ENCODE measurements at regions not wholly inside any gene's neighbourhood (a gene's known extent, or its start where the extent isn't known, plus 50 kb on each side); places are given as distances from the start of the nearest gene placed in this dataset.

- H3K27me3 ChIP-seq = no peaks in the 10 kb centered on the region
- no peak overlapping the region for H3K4me3 ChIP-seq
- H3K36me3 ChIP-seq = no peaks in the 10 kb centered on the region
- H3K4me1 ChIP-seq = peaks cover 0 to 14% of the 10 kb centered on the region in 2 donors
- no peak for DNase-seq (ENCODE audit: low spot score in 2 of 2)
- intact Hi-C loops (cut with DNase I) = no loop called here
- TF ChIP-seq, protein P1, sequence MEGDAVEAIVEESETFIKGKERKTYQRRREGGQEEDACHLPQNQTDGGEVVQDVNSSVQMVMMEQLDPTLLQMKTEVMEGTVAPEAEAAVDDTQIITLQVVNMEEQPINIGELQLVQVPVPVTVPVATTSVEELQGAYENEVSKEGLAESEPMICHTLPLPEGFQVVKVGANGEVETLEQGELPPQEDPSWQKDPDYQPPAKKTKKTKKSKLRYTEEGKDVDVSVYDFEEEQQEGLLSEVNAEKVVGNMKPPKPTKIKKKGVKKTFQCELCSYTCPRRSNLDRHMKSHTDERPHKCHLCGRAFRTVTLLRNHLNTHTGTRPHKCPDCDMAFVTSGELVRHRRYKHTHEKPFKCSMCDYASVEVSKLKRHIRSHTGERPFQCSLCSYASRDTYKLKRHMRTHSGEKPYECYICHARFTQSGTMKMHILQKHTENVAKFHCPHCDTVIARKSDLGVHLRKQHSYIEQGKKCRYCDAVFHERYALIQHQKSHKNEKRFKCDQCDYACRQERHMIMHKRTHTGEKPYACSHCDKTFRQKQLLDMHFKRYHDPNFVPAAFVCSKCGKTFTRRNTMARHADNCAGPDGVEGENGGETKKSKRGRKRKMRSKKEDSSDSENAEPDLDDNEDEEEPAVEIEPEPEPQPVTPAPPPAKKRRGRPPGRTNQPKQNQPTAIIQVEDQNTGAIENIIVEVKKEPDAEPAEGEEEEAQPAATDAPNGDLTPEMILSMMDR (IDR thresholded peaks at IDR 0.05) = no peak
- no peak overlapping the region for H3K27ac ChIP-seq
- H3K9me3 ChIP-seq = no peaks in the 10 kb centered on the region
Measured at GRCh38 chr5:111856876-111857466, 100.0 kb upstream of the NREP start.

DNA sequence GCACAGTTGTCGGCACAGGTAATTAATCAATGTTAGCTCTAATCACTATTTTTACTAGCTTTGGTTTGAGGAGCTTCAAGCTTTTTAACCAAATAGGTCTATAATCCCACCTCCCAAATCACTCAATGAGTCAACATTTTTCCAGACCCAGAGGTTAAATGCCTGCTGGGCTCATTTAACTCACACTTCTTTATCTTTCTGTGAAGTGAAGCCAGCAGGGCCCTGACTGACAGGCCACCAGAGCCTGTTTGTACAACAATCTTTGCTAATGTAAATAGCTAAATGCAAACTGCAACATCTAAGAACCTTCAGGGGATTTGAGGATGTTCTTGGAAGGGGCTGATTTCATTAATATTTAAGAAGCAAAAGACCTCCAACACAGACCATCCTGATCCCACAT is 98.4 kb upstream of the NREP start:
- no peaks in the 10 kb centered on the region for H3K9me3 ChIP-seq
- H3K36me3 ChIP-seq = no peaks in the 10 kb centered on the region
- H3K4me3 ChIP-seq = no peak overlapping the region
- H3K27me3 ChIP-seq = no peaks in the 10 kb centered on the region
- DNase-seq (ENCODE audit: low spot score in 2 of 2) = no peak
- intact Hi-C loops (cut with DNase I) = no loop called here
- TF ChIP-seq, protein P1 (IDR thresholded peaks at IDR 0.05) = no peak
- peaks cover 0 to 14% of the 10 kb centered on the region in 2 donors for H3K4me1 ChIP-seq
- no peak overlapping the region for H3K27ac ChIP-seq

DNA sequence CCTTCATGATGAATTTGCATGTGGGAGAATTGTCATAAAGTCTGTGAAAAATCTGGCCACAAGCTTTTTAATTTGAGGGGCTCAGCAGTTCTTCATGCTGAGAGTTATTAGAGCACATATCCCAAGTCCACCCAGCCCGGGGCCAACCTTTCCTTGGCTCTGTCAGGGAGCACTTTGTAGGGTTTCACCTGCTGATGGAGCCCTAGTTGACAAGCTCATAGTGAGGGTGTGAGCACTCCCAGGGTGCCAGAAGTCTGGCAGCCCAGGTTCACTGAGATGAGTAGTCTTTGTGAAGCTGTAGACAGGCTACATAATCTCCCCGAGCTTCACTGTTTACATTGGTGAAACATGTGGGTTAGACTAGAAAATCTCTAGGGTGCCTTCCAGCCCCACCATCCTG is 97.2 kb upstream of the NREP start:
- Histone ChIP-seq H3K4me3 (no peak overlapping the region), H3K27me3 (no peaks in the 10 kb centered on the region), H3K4me1 (peaks cover 0 to 8% of the 10 kb centered on the region in 2 donors), H3K27ac (no peak overlapping the region), H3K9me3 (no peaks in the 10 kb centered on the region), H3K36me3 (no peaks in the 10 kb centered on the region)
- DNase-seq (ENCODE audit: low spot score in 2 of 2) = no peak
- TF ChIP-seq, protein P1 (IDR thresholded peaks at IDR 0.05) = no peak
- intact Hi-C loops (cut with DNase I) = no loop called here

DNA sequence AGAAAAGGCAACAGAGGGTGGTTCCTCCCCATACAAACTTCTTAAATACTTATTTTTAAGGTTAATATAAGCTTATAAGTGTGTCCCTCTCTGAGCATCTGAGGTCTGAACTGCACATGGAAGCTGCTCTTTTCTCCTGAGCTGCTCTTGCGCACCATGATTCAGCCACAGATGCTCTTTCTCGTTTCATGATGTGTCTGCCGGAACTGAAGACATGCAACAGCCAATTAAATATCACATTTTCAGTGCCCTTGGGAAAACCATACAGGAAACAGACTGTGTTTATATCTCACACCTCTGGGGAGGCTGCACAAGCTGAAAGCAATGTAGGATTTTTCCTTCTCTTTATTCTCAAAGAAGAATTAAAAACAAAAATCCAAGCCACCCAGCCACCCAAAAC is 96.8 kb upstream of the NREP start:
- Histone ChIP-seq H3K27ac (no peak overlapping the region), H3K4me1 (peaks cover 0 to 5% of the 10 kb centered on the region in 2 donors), H3K9me3 (no peaks in the 10 kb centered on the region), H3K4me3 (no peak overlapping the region), H3K36me3 (no peaks in the 10 kb centered on the region), H3K27me3 (no peaks in the 10 kb centered on the region)
- TF ChIP-seq, protein P1 (IDR thresholded peaks at IDR 0.05) = no peak
- intact Hi-C loops (cut with DNase I) = no loop called here
- DNase-seq (ENCODE audit: low spot score in 2 of 2) = no peak

DNA sequence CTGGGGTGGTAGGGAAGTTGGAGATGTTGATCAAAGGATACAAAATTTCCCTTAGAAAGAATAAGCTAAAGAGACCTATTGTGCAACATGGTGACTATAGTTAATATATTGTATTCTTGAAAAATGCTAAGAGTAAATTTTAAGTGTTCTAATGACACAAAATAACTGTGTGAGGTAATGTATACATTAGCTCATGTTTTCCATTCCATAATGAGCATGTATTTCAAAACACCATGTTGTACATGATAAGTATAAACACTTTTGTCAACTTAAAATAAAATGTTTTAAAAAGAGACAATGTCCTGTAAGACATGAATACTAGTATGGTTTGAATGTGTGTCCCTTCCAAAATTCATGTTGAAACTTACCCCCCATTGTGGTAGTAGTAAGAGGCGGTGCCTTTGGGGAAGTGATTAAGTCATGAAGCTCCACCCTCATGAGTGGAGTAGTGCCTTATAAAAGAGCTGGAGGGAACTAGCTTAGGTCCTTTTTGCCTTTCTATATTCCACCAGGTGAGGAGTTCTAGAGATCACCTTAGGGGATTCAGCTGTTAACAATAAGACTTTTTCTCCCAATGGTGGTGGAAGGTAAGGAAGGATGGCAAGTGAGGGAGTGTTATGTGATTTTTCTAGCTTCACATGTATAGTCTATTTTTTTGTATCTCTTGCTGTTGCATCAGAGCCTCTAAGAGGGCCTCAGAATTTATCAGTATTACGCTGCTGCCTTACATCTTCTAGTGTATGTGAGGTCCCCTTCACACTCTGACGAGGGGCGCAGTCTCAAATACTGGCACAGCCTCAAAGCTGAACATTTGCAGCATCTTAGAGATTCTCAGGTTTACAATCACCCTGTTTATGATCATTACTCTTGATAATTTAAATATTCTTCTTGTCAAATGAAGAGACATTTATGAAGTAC is 94.9 kb upstream of the NREP start:
- H3K27ac ChIP-seq = no peak overlapping the region
- no peak for DNase-seq (ENCODE audit: low spot score in 2 of 2)
- no peaks in the 10 kb centered on the region for H3K9me3 ChIP-seq
- TF ChIP-seq, protein P1 (IDR thresholded peaks at IDR 0.05) = no peak
- no peak overlapping the region for H3K4me3 ChIP-seq
- H3K36me3 ChIP-seq = no peaks in the 10 kb centered on the region
- intact Hi-C loops (cut with DNase I) = no loop called here
- peaks cover 0 to 3% of the 10 kb centered on the region in 2 donors for H3K4me1 ChIP-seq
- no peaks in the 10 kb centered on the region for H3K27me3 ChIP-seq

All from ascending aorta (tissue), 2 donors.